CD14-positive monocyte (primary cell): ENCODE measurements at regions not wholly inside any gene's neighbourhood (a gene's known extent, or its start where the extent isn't known, plus 50 kb on each side); places are given as distances from the start of the nearest gene placed in this dataset.

Experiments
- DNase-seq, 3 donors: peaks; one replicate each; pipeline ENCODE4 v3.0.0-alpha.2; 2011 to 2022
- H2AFZ ChIP-seq: 2 replicates; pipeline ENCODE4 v1.6.0; 2012; ENCODE audit warnings: mild to moderate bottlenecking, low read depth, low read length, inconsistent platforms; ENCODE audit not compliant: insufficient read depth, poor library complexity, severe bottlenecking
- H3K27ac ChIP-seq, 2 donors: 1 replicate in 1 of 2; 2 replicates in 1 of 2; pipeline ENCODE4 v1.5.1; 2012 to 2013; ENCODE audit warnings: low read length in 2 of 2, control low read depth in 1 of 2, inconsistent platforms in 1 of 2, low read depth in 1 of 2, mild to moderate bottlenecking in 1 of 2
- H3K27me3 ChIP-seq, 2 donors: one replicate each; pipeline versions ENCODE4 v1.6.0 to v1.6.1; 2011 to 2013; ENCODE audit warnings: low read length in 2 of 2; ENCODE audit not compliant: control insufficient read depth in 2 of 2, insufficient read depth in 2 of 2
- H3K36me3 ChIP-seq, 2 donors: replicated peaks in 1 of 2; 1 replicate in 1 of 2; 2 replicates in 1 of 2; pipeline versions ENCODE4 v1.5.1 to v1.6.1; 2012 to 2013; ENCODE audit warnings: low read length in 2 of 2, control low read depth in 1 of 2, inconsistent platforms in 1 of 2, mild to moderate bottlenecking in 1 of 2; ENCODE audit not compliant: insufficient read depth in 2 of 2, control insufficient read depth in 1 of 2
- H3K4me1 ChIP-seq, 2 donors: 1 replicate in 1 of 2; 2 replicates in 1 of 2; pipeline versions ENCODE4 v1.5.1 to v1.6.1; 2012 to 2013; ENCODE audit warnings: low read length in 2 of 2, control low read depth in 1 of 2, inconsistent platforms in 1 of 2, mild to moderate bottlenecking in 1 of 2, moderate library complexity in 1 of 2; ENCODE audit not compliant: insufficient read depth in 2 of 2, control insufficient read depth in 1 of 2
- H3K4me2 ChIP-seq: replicated peaks from 2 replicates; pipeline ENCODE3; 2012; ENCODE audit warnings: low read length, moderate library complexity, mild to moderate bottlenecking; ENCODE audit not compliant: poor library complexity, severe bottlenecking; ENCODE audit errors: extremely low read depth
- H3K4me3 ChIP-seq, 3 experiments: fragments of 200-600 bp in 1 of 3; sonication (generic) in 1 of 3; replicated peaks in 1 of 3; 1 replicate in 2 of 3; 2 replicates in 1 of 3; pipeline ENCODE4 v1.5.1; 2011 to 2013; ENCODE audit warnings: low read length in 3 of 3, mild to moderate bottlenecking in 3 of 3, control low read depth in 2 of 3, low read depth in 2 of 3, inconsistent platforms in 1 of 3, moderate library complexity in 1 of 3
- H3K79me2 ChIP-seq: 2 replicates; pipeline ENCODE4 v1.6.0; 2012; ENCODE audit warnings: mild to moderate bottlenecking, control low read depth, inconsistent platforms, low read length, moderate library complexity; ENCODE audit not compliant: insufficient read depth
- H3K9ac ChIP-seq: 2 replicates; pipeline ENCODE4 v1.6.0; 2017; ENCODE audit warnings: low read length, mild to moderate bottlenecking; ENCODE audit not compliant: insufficient read depth, poor library complexity, severe bottlenecking
- H3K9me3 ChIP-seq, 2 donors: replicated peaks in 1 of 2; 1 replicate in 1 of 2; 2 replicates in 1 of 2; pipeline versions ENCODE4 v1.5.1 to v1.6.1; 2012 to 2013; ENCODE audit warnings: low read length in 2 of 2, control low read depth in 1 of 2; ENCODE audit not compliant: control insufficient read depth in 1 of 2, insufficient read depth in 1 of 2
- H4K20me1 ChIP-seq: 2 replicates; pipeline ENCODE4 v1.6.0; 2012; ENCODE audit warnings: mild to moderate bottlenecking, low read length, control low read depth, moderate library complexity; ENCODE audit not compliant: insufficient read depth
- H3K27ac Mint-ChIP-seq, 7 donors: one replicate each; pipeline ENCODE4 v1.8.0; 2020; ENCODE audit warnings: mild to moderate bottlenecking in 7 of 7, mixed read lengths in 7 of 7, moderate library complexity in 6 of 7, inconsistent platforms in 2 of 7
- H3K27me3 Mint-ChIP-seq, 3 donors: one replicate each; pipeline ENCODE4 v1.8.0; 2021 to 2022; ENCODE audit warnings: low read depth in 3 of 3, mild to moderate bottlenecking in 3 of 3, mixed read lengths in 3 of 3, moderate library complexity in 3 of 3, inconsistent platforms in 1 of 3
- H3K36me3 Mint-ChIP-seq, 2 donors: one replicate each; pipeline ENCODE4 v1.8.0; 2020; ENCODE audit warnings: mixed read lengths in 2 of 2, inconsistent platforms in 1 of 2, mild to moderate bottlenecking in 1 of 2
- H3K4me1 Mint-ChIP-seq: one replicate; pipeline ENCODE4 v1.8.0; 2020; ENCODE audit warnings: mild to moderate bottlenecking, mixed read lengths
- H3K4me3 Mint-ChIP-seq, 2 donors: one replicate each; pipeline ENCODE4 v1.8.0; 2020; ENCODE audit warnings: mild to moderate bottlenecking in 2 of 2, mixed read lengths in 2 of 2, moderate library complexity in 1 of 2
- H3K9me3 Mint-ChIP-seq, 7 donors: one replicate each; pipeline ENCODE4 v1.8.0; 2020 to 2022; ENCODE audit warnings: mixed read lengths in 7 of 7, mild to moderate bottlenecking in 6 of 7, moderate library complexity in 6 of 7, inconsistent platforms in 2 of 7
- WGBS: methylation state at CpG from one replicate; pipeline ENCODE4 v1.1.5; 2013; ENCODE audit warnings: missing lambda C conversion rate; ENCODE audit not compliant: insufficient coverage; 5-methylcytosine and 5-hydroxymethylcytosine counted together
- intact Hi-C, 2 donors: fragments of 100-400 bp; cut with micrococcal nuclease; formaldehyde crosslinking; loops; one replicate each; pipeline versions ENCODE4 v1.15.0 to v1.15.1; 2023
- TF ChIP-seq, protein P1 (sequence below): fragments of 200-600 bp; IDR thresholded peaks from one replicate; pipeline ENCODE4 v1.8.0; 2022; ENCODE audit warnings: antibody characterized with exemption, mild to moderate bottlenecking

DNA sequence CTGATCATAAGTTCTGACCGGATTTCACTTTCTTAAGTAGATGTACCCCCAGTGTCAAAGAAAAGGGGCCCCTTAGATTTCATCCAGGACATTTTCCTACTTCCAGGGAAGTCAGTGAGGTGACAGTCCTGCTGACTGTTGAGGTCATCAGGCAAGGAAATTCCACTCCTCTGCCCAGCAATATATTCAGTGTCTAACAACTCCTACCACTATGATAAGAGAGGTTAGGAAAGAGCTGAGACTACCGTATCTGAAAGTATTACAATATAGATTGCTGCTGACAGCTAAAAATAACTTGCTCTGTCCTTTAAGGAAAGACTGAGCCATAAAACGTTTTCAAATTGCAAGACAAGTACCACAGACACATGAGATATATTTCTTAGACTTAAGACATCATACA lies 325.1 kb downstream of the EFNB2 start:
- Histone ChIP-seq H3K4me1 (no peaks in the 10 kb centered on the region), H3K4me3 (no peak overlapping the region), H3K36me3 (no peaks in the 10 kb centered on the region), H2AFZ (no peak overlapping the region), H3K9ac (no peak overlapping the region), H4K20me1 (no peaks in the 10 kb centered on the region), H3K9me3 (peaks cover 0 to 4% of the 10 kb centered on the region in 2 donors), H3K27ac (no peak overlapping the region), H3K27me3 (no peaks in the 10 kb centered on the region), H3K79me2 (no peaks in the 10 kb centered on the region), H3K4me2 (no peak overlapping the region)
- intact Hi-C loops = no loop called here
- no CpG with 5 or more reads among the region's 3 CpGs for WGBS
- H3K27ac Mint-ChIP-seq = no peak overlapping the region
- no peak overlapping the region for H3K4me3 Mint-ChIP-seq
- no peaks in the 10 kb centered on the region for H3K4me1 Mint-ChIP-seq
- no peaks in the 10 kb centered on the region for H3K36me3 Mint-ChIP-seq
- no peak for DNase-seq
- TF ChIP-seq, protein P1, sequence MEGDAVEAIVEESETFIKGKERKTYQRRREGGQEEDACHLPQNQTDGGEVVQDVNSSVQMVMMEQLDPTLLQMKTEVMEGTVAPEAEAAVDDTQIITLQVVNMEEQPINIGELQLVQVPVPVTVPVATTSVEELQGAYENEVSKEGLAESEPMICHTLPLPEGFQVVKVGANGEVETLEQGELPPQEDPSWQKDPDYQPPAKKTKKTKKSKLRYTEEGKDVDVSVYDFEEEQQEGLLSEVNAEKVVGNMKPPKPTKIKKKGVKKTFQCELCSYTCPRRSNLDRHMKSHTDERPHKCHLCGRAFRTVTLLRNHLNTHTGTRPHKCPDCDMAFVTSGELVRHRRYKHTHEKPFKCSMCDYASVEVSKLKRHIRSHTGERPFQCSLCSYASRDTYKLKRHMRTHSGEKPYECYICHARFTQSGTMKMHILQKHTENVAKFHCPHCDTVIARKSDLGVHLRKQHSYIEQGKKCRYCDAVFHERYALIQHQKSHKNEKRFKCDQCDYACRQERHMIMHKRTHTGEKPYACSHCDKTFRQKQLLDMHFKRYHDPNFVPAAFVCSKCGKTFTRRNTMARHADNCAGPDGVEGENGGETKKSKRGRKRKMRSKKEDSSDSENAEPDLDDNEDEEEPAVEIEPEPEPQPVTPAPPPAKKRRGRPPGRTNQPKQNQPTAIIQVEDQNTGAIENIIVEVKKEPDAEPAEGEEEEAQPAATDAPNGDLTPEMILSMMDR = no peak
- H3K27me3 Mint-ChIP-seq = no peaks in the 10 kb centered on the region
- peaks cover 0 to 15% (median 2%) of the 10 kb centered on the region in 7 donors for H3K9me3 Mint-ChIP-seq

GRCh38 chr13:106205871-106206270 lies 329.6 kb downstream of the EFNB2 start:
- no peak overlapping the region for H3K9ac ChIP-seq
- H3K4me3 Mint-ChIP-seq = no peak overlapping the region
- no peak overlapping the region for H3K4me3 ChIP-seq
- no peak overlapping the region for H3K27ac ChIP-seq
- no peak overlapping the region for H3K4me2 ChIP-seq
- no peak overlapping the region for H3K27ac Mint-ChIP-seq
- H3K27me3 Mint-ChIP-seq = no peaks in the 10 kb centered on the region
- H3K36me3 Mint-ChIP-seq = no peaks in the 10 kb centered on the region
- H3K4me1 ChIP-seq = no peaks in the 10 kb centered on the region
- H3K9me3 Mint-ChIP-seq = peaks cover 0 to 18% (median 4%) of the 10 kb centered on the region in 7 donors
- H3K27me3 ChIP-seq = no peaks in the 10 kb centered on the region
- no peaks in the 10 kb centered on the region for H3K9me3 ChIP-seq
- intact Hi-C loops = no loop called here
- H4K20me1 ChIP-seq = no peaks in the 10 kb centered on the region
- no peak for DNase-seq
- no peak overlapping the region for H2AFZ ChIP-seq
- H3K36me3 ChIP-seq = no peaks in the 10 kb centered on the region
- H3K4me1 Mint-ChIP-seq = no peaks in the 10 kb centered on the region
- 100% methylated on average over 1 of the region's 2 CpGs for WGBS
- TF ChIP-seq, protein P1 = no peak
- no peaks in the 10 kb centered on the region for H3K79me2 ChIP-seq
